ENCODE measurements at regions not wholly inside any gene's neighbourhood (a gene's known extent, or its start where the extent isn't known, plus 50 kb on each side); places are given as distances from the start of the nearest gene placed in this dataset.
"Not testable (repeated sequence)": the region's sequence is repeated elsewhere in the genome, so short reads cannot be mapped to it uniquely, and the experiment has no call there.

DNA sequence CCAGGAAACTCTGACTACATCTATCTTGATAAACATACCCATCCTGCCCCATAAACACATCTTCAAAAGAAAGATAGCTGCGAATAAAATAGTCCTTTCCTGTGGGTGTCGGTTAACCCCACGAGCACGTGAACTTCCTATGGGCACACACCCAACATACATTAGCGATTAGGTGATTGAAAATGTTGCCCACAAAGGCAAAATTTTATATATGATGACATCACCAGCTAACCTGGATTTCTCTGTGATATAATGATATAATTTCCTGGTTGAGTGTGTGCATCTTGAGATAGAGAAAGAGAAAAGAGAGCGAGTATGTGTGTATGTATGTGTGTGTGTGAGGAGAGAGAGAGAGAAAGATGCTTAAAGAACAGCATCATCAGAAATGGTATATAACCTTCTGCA, 296.1 kb downstream of the PTPRC start:
- peak; percentile 4 to 93 (median 62) for DNase-seq

DNA sequence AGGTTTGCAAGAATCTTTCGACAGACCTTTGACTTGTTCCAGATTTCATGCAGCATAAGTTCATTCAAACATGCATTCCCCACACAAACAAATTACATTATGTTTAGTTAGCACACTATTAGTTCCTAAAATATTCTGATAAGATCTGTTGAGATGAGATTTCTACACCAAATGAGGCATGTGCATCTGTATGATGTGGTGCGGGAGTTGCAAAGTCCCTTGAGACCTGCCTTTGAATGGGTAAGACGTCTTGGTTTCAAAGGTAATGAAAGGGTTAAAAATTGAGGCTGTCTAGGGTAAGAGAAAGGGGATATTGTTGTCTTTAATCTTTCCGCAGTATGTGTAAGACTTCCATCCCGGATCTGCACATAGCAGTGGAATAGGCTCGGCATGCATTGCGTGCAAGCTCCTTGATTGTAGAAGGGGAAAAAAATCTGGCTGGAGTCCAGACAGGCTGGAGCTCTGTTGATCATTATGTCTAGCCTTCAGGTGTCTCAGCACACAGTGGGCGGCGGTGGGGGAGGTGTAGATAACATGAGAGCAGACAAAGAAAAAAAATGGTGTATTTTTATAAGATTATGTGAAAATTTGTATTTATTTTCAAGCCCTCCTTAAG, 296.6 kb downstream of the PTPRC start:
- DNase-seq = peak; percentile 3 to 63 (median 9)

DNA sequence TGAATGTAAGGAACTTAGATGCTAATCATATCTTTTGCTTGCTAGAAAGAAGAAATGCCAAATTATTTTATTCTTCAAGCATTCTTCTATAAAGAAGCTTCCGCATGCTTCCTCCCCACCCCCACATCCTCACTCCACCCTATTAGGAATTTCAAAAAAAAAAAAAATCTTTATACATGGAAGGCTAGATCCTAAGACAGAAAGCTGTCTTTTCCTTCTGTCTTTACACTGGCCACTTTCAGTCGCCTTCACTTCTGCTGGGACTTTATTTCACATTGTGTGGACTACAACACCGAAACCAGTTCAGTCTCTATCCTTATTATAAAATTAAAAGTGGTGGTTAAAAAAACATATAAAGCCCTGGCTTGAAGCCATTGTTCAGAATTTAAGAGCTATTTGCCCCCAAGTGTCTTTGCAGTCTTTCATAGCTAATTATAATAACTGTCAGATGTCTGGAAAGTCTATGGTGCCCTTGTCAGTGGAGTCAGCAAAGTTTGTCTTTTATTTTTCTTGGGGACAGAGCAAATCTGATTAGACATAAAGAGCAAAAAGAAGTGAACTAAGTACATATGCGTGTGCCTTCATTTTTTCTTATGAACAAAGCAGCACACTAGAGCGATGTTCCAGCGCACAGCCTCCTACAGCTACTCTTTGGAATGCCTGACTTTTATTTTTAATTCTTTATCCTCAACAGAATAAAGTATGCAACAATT, 297.7 kb downstream of the PTPRC start:
- no peak for DNase-seq

- peak in 2 of 5 experiments; percentile 30 to 90 for DNase-seq
Measured at GRCh38 chr1:198937231-198938031, 298.6 kb downstream of the PTPRC start.

DNA sequence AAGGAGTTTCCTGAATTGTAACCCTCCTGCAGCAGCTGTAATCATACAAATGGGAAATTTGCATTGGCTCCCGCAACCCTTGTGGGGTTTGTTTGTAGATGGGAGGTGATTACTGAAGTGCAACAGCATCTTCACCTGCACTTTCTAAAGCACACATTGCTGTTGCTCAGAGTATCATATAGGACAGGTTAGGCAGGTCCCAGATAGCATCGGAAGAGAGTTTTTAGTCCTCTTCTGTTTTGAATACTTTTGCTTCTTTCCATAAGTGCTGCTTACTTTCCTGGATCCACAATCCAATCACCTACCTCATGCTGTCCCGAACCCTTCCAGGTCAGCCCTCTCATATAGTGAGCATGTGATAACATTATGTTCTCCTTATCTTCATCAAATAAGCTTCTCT, 300.4 kb downstream of the PTPRC start:
- no peak for DNase-seq

GRCh38 chr1:198939956-198940355, 301.1 kb downstream of the PTPRC start:
- no peak for DNase-seq

GRCh38 chr1:198942466-198942865, 303.6 kb downstream of the PTPRC start:
- DNase-seq = no peak

DNA sequence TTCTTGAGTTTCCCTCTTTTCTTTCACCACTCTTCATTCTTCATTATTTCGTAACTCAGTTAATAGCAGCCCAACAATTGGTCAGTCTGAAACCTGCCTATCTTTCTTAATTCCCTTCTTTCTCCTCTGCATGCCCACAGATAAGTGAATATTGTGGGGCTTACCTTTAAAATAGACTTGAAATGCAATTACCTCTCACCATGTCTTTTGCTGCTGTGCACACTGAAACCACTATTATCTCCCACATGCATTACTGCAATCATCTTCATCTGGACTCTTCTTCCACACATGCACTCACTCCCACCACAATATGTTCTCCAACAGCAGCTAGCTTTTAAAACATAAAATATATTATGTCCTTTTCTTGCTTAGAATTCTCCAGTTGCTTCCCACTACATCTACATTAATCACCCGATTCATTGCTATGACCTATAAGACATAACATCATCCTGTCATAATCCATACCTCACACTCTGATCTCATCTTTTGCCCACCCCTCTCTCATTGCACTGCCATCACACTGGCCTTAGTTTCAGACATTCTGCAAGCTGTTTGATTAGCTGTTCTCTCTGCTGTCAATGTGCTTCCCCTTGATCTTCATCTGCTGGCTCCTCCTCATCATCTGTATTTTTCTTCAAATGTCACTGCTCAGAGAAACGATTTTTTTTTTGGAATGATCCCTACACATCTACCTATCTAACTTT, 304.8 kb downstream of the PTPRC start:
- no peak for DNase-seq

GRCh38 chr1:198947456-198947855, 308.6 kb downstream of the PTPRC start:
- no peak for DNase-seq

DNA sequence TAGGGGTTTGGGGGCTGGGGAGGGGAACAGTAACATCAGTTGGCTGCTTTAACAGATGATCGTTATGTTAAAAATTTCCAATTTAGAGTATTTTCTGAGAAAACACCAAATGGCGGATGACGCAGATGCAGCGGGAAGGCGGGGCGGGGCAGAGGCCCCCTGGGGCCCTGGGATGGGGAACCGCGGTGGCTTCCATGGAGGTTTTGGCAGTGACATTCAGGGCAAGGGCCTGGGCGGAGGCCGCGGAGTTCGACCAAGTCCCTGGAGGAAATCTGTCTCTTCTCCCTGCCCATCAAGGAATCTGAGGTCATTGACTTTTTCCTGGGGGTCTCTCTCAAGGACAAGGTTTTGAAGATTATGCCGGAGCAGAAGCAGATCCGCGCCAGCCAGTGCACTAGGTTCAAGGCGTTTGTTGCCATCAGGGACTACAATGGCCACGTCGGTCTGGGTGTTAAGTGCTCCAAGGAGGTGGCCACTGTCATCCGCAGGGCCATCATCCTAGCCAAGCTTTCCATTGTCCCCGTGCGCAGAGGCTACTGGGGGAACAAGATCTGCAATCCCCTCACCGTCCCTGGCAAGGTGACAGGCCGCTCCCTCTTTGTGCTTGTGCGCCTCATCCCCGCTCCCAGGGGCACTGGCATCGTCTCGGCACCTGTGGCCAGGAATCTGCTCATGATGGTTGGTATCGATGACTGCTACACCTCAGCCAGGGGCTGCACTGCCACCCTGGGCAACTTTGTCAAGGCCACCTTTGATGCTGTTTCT, 310.2 kb downstream of the PTPRC start:
- DNase-seq = no peak

- DNase-seq = no peak
Measured at GRCh38 chr1:198950036-198950435, 311.2 kb downstream of the PTPRC start.

GRCh38 chr1:198955085-198955484, 316.2 kb downstream of the PTPRC start:
- DNase-seq = no peak

GRCh38 chr1:198957044-198957443, 318.2 kb downstream of the PTPRC start:
- DNase-seq = no peak

- DNase-seq = peak in 1 of 5 experiments; percentile 87
Measured at GRCh38 chr1:198959032-198959431, 320.2 kb downstream of the PTPRC start.

DNA sequence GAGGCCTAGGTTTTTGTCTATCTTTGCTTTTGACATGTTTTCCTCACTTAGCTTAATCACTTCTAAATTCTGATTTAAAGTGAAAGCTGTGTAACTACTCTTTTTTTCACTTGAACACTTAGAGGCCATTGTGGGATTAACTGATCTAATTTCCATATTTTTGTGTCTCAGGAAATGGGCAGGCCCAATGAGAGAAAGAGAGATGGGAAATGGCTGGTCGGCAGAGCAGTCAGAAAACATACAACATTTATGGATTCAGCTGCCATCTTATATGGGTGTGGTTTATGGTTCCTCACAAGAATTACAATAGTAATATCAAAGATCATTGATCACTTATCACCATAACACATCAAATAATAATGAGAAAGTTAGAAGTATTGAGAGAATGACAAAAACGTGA, 320.8 kb downstream of the PTPRC start:
- peak in 1 of 5 experiments; percentile 7 for DNase-seq

- not testable (repeated sequence) for DNase-seq
Measured at GRCh38 chr1:198963796-198964195, 325.0 kb downstream of the PTPRC start.

DNA sequence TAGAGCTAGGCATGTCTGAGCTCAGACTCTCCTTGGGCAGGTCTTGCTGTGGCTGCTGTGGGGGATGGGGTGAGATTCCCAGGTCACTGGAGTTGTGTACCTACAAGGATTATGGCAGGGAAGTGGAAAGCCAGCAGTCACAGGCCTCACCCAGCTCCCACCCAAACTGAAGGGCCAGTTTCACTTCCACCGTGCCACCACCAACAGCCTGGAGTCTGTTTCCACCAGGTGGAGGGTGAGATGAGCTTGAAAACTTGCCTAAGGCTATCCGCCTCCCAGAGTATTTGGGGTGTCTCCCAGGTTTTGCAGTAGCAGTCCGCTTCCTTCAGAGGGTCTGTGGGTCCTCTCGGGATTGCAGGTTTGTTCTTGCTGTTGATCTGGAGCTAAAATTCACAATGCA, 327.7 kb downstream of the PTPRC start:
- no peak for DNase-seq

- DNase-seq = no peak
Measured at GRCh38 chr1:198967566-198967965, 328.7 kb downstream of the PTPRC start.

DNA sequence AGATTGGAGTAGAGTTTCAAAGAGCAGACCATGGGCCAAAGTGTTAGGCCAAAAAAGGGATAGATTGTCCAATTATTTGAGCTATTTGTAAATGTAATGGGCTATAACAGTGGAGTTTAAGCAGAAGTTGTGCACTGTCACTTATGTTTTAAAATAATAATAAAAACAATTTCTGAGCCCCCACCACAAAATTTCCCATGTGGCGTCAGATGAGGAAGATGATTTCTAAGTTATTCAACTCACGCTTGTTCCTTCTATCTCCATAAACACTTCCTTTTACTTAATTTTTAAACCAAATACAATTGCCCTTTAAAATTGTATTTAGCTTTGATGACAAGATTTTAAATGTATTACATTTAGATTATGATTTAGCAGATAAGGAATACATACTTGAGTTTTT, 330.0 kb downstream of the PTPRC start:
- no peak for DNase-seq

DNA sequence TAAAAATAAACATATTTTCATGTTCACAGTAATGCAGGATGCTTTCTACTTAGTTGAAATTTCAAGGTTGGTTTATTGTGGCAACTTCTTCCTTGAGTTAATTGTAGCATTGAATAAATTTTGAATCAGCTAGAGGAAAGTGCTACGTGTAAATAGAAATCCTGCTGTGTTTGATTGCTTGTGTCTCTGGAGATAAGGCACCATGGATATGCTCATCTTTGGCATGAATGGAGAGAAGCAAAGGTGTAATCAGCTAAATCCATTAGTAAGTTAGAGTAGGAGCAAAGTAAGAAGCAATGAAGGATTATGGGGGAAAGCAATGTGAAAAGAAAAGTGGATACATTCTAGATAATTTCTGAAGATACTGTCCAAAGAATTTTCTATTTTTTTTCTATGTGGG, 331.1 kb downstream of the PTPRC start:
- DNase-seq = no peak

GRCh38 chr1:198970916-198971315, 332.1 kb downstream of the PTPRC start:
- no peak for DNase-seq

- DNase-seq = no peak
Measured at GRCh38 chr1:198977909-198978308, 339.1 kb downstream of the PTPRC start.

Measured in T-helper 2 cell (primary cell).